H9 (cell line): ENCODE measurements at regions not wholly inside any gene's neighbourhood (a gene's known extent, or its start where the extent isn't known, plus 50 kb on each side); places are given as distances from the start of the nearest gene placed in this dataset.

Experiments used
- DNase-seq: peaks from one replicate; pipeline ENCODE4 v3.0.0-alpha.2; 2017
- H2AFZ ChIP-seq: one replicate; pipeline ENCODE4 v1.6.1; 2013; ENCODE audit warnings: mild to moderate bottlenecking, low read length, control low read depth, moderate library complexity
- H2AK5ac ChIP-seq: 2 replicates; pipeline ENCODE4 v1.6.1; 2013; ENCODE audit warnings: low read length, control low read depth, mixed read lengths; ENCODE audit not compliant: insufficient read length
- H2BK120ac ChIP-seq: one replicate; pipeline ENCODE4 v1.6.1; 2013; ENCODE audit warnings: low read depth, mild to moderate bottlenecking, low read length, control low read depth, inconsistent platforms; ENCODE audit not compliant: poor library complexity, severe bottlenecking
- H2BK12ac ChIP-seq: 2 replicates; pipeline ENCODE4 v1.6.1; 2013; ENCODE audit warnings: low read length, control low read depth, mixed read lengths, low read depth; ENCODE audit not compliant: insufficient read length
- H2BK15ac ChIP-seq: 2 replicates; pipeline ENCODE4 v1.6.1; 2013; ENCODE audit warnings: low read depth, low read length, control low read depth
- H2BK20ac ChIP-seq: one replicate; pipeline ENCODE4 v1.6.1; 2013; ENCODE audit warnings: low read depth, mild to moderate bottlenecking, low read length, control low read depth, inconsistent platforms; ENCODE audit not compliant: poor library complexity, severe bottlenecking
- H2BK5ac ChIP-seq: 2 replicates; pipeline ENCODE4 v1.6.1; 2013; ENCODE audit warnings: low read length, control low read depth, mixed read lengths; ENCODE audit not compliant: insufficient read length
- H3K14ac ChIP-seq: 2 replicates; pipeline ENCODE4 v1.6.1; 2013; ENCODE audit warnings: low read length, control low read depth; ENCODE audit not compliant: insufficient read depth
- H3K18ac ChIP-seq: 2 replicates; pipeline ENCODE4 v1.6.1; 2013; ENCODE audit warnings: low read depth, mild to moderate bottlenecking, mixed read lengths, low read length, control low read depth; ENCODE audit not compliant: insufficient read length
- H3K23ac ChIP-seq: 2 replicates; pipeline ENCODE4 v1.6.1; 2013; ENCODE audit warnings: low read length, control low read depth, mixed read lengths, low read depth; ENCODE audit not compliant: insufficient read length
- H3K23me2 ChIP-seq: 2 replicates; pipeline ENCODE4 v1.6.1; 2013; ENCODE audit warnings: low read depth, mild to moderate bottlenecking, mixed read lengths, low read length, control low read depth; ENCODE audit not compliant: insufficient read length, poor library complexity, severe bottlenecking
- H3K27ac ChIP-seq: 2 replicates; pipeline ENCODE4 v1.5.1; 2013; ENCODE audit warnings: low read length, control low read depth, mixed read lengths, low read depth; ENCODE audit not compliant: insufficient read length
- H3K27me3 ChIP-seq: 2 replicates; pipeline ENCODE4 v1.6.1; 2013; ENCODE audit warnings: low read length, control low read depth, inconsistent platforms; ENCODE audit not compliant: insufficient read depth
- H3K4ac ChIP-seq: 2 replicates; pipeline ENCODE4 v1.6.1; 2013; ENCODE audit warnings: low read depth, mild to moderate bottlenecking, control low read depth, inconsistent platforms, low read length, moderate library complexity
- H3K4me1 ChIP-seq: 2 replicates; pipeline ENCODE4 v1.6.1; 2013; ENCODE audit warnings: low read length, control low read depth, inconsistent platforms; ENCODE audit not compliant: insufficient read depth
- H3K4me2 ChIP-seq: 2 replicates; pipeline ENCODE4 v1.6.1; 2013; ENCODE audit warnings: low read length, control low read depth, mixed read lengths; ENCODE audit not compliant: insufficient read length, insufficient read depth
- H3K56ac ChIP-seq: 2 replicates; pipeline ENCODE4 v1.6.1; 2013; ENCODE audit warnings: low read depth, mild to moderate bottlenecking, mixed read lengths, low read length, control low read depth; ENCODE audit not compliant: insufficient read length
- H3K79me1 ChIP-seq: 2 replicates; pipeline ENCODE4 v1.6.1; 2013; ENCODE audit warnings: low read depth, mild to moderate bottlenecking, moderate library complexity, low read length, control low read depth, inconsistent platforms; ENCODE audit not compliant: insufficient read depth, poor library complexity, severe bottlenecking
- H3K79me2 ChIP-seq: 2 replicates; pipeline ENCODE4 v1.6.1; 2013; ENCODE audit warnings: low read length, control low read depth, inconsistent platforms; ENCODE audit not compliant: insufficient read depth
- H3K9ac ChIP-seq: 2 replicates; pipeline ENCODE4 v1.6.1; 2013; ENCODE audit warnings: low read length, control low read depth, mixed read lengths; ENCODE audit not compliant: insufficient read length; ENCODE audit errors: extremely low read depth
- H3K9me3 ChIP-seq: one replicate; pipeline ENCODE4 v1.6.1; 2013; ENCODE audit warnings: low read depth, low read length, inconsistent platforms; ENCODE audit not compliant: control insufficient read depth
- H3T11ph ChIP-seq: one replicate; pipeline ENCODE4 v1.6.1; 2013; ENCODE audit warnings: mild to moderate bottlenecking, low read length, control low read depth, inconsistent platforms
- H4K20me1 ChIP-seq: one replicate; pipeline ENCODE4 v1.6.1; 2013; ENCODE audit not compliant: control insufficient read depth, insufficient read length, insufficient read depth
- H4K5ac ChIP-seq: 2 replicates; pipeline ENCODE4 v1.6.1; 2013; ENCODE audit warnings: low read depth, mild to moderate bottlenecking, mixed read lengths, low read length, control low read depth; ENCODE audit not compliant: insufficient read length
- H4K8ac ChIP-seq: replicated peaks from 2 replicates; pipeline ENCODE4 v1.6.1; 2013; ENCODE audit warnings: low read length, control low read depth, mixed read lengths, low read depth; ENCODE audit not compliant: insufficient read length
- H4K91ac ChIP-seq: 2 replicates; pipeline ENCODE4 v1.6.1; 2013; ENCODE audit warnings: low read depth, mild to moderate bottlenecking, moderate library complexity, mixed read lengths, low read length, control low read depth; ENCODE audit not compliant: insufficient read length
- H3K27ac Mint-ChIP-seq, 3 experiments: 2 replicates in 2 of 3; 3 replicates in 1 of 3; pipeline ENCODE4 v1.8.0; 2020 to 2021; ENCODE audit warnings: mixed read lengths in 3 of 3, mild to moderate bottlenecking in 1 of 3, moderate library complexity in 1 of 3
- H3K27me3 Mint-ChIP-seq: 2 replicates; pipeline ENCODE4 v1.8.0; 2021; ENCODE audit warnings: low read depth, mild to moderate bottlenecking, moderate library complexity, mixed read lengths
- H3K36me3 Mint-ChIP-seq, 3 experiments: 2 replicates in 2 of 3; 3 replicates in 1 of 3; pipeline ENCODE4 v1.8.0; 2020 to 2021; ENCODE audit warnings: low read depth in 3 of 3, mixed read lengths in 3 of 3; ENCODE audit not compliant: insufficient read depth in 1 of 3
- H3K4me1 Mint-ChIP-seq, 2 experiments: 2 replicates each; pipeline ENCODE4 v1.8.0; 2020; ENCODE audit warnings: mixed read lengths in 2 of 2
- H3K4me3 Mint-ChIP-seq, 2 experiments: 2 replicates in 1 of 2; 3 replicates in 1 of 2; pipeline ENCODE4 v1.8.0; 2020 to 2021; ENCODE audit warnings: mild to moderate bottlenecking in 2 of 2, mixed read lengths in 2 of 2, moderate library complexity in 1 of 2
- H3K9me3 Mint-ChIP-seq, 2 experiments: 2 replicates in 1 of 2; 3 replicates in 1 of 2; pipeline ENCODE4 v1.8.0; 2020; ENCODE audit warnings: mild to moderate bottlenecking in 2 of 2, mixed read lengths in 2 of 2, moderate library complexity in 1 of 2
- WGBS: extraction: QIAGEN DNeasy Blood & Tissue Kit; methylation state at CpG from one replicate; pipeline ENCODE4 v1.1.7; 2013; ENCODE audit warnings: missing lambda C conversion rate, low lambda C conversion rate, mixed read lengths; ENCODE audit not compliant: insufficient read length; ENCODE audit errors: extremely low coverage; 5-methylcytosine and 5-hydroxymethylcytosine counted together
- TF ChIP-seq, protein P1 (sequence below): fragments of 200-600 bp; sonication (generic); conservative IDR thresholded peaks from 3 replicates; pipeline ENCODE4 v1.8.0; 2021; ENCODE audit warnings: antibody characterized with exemption, mild to moderate bottlenecking

DNA sequence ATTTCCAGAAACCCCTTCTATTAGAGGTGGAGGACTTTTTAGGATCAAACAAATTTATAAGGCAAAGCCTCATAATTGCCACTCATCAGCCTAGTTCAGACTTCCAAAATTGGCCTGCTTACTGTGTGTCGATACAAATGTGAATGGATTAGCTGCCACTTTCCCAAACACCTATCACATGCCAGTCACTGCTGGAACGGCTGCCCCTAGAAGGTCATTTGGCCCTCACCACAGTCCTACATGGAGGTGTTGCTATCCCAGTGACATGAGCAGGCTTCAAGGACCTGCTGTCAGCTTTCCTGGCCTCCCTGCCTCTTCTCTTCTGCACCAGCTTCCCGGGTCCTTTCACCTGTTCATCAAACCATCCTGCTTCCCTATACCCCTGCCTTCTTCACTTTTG is 279.2 kb upstream of the SKOR2 start:
- H4K91ac ChIP-seq: no peak overlapping the region
- H2BK5ac ChIP-seq: no peak overlapping the region
- no peak overlapping the region for H4K8ac ChIP-seq
- no peaks in the 10 kb centered on the region for H3K9me3 ChIP-seq
- no peak overlapping the region for H2BK12ac ChIP-seq
- H2AFZ ChIP-seq: no peak overlapping the region
- H3K9ac ChIP-seq: no peak overlapping the region
- H4K5ac ChIP-seq: no peak overlapping the region
- no peak overlapping the region for H3T11ph ChIP-seq
- no peak overlapping the region for H3K4me2 ChIP-seq
- Mint-ChIP-seq H3K4me1 (peaks cover 4 to 11% of the 10 kb centered on the region in 2 experiments; a peak in 2 of 4 replicates), H3K27me3 (no peaks in the 10 kb centered on the region), H3K9me3 (no peaks in the 10 kb centered on the region; a peak in 1 of 5 replicates), H3K4me3 (no peak overlapping the region), H3K36me3 (no peaks in the 10 kb centered on the region), H3K27ac (no peak overlapping the region)
- H3K4me1 ChIP-seq: no peaks in the 10 kb centered on the region
- no peak overlapping the region for H3K14ac ChIP-seq
- DNase-seq: no peak
- TF ChIP-seq, protein P1, sequence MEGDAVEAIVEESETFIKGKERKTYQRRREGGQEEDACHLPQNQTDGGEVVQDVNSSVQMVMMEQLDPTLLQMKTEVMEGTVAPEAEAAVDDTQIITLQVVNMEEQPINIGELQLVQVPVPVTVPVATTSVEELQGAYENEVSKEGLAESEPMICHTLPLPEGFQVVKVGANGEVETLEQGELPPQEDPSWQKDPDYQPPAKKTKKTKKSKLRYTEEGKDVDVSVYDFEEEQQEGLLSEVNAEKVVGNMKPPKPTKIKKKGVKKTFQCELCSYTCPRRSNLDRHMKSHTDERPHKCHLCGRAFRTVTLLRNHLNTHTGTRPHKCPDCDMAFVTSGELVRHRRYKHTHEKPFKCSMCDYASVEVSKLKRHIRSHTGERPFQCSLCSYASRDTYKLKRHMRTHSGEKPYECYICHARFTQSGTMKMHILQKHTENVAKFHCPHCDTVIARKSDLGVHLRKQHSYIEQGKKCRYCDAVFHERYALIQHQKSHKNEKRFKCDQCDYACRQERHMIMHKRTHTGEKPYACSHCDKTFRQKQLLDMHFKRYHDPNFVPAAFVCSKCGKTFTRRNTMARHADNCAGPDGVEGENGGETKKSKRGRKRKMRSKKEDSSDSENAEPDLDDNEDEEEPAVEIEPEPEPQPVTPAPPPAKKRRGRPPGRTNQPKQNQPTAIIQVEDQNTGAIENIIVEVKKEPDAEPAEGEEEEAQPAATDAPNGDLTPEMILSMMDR: no peak
- H3K27me3 ChIP-seq: no peaks in the 10 kb centered on the region
- H3K56ac ChIP-seq: no peak overlapping the region
- H2BK120ac ChIP-seq: no peak overlapping the region
- no peak overlapping the region for H3K4ac ChIP-seq
- H3K18ac ChIP-seq: no peak overlapping the region
- H3K27ac ChIP-seq: no peak overlapping the region
- no CpG with 5 or more reads among the region's 3 CpGs for WGBS
- H2BK15ac ChIP-seq: no peak overlapping the region
- H2AK5ac ChIP-seq: no peak overlapping the region
- H4K20me1 ChIP-seq: no peaks in the 10 kb centered on the region
- H3K79me1 ChIP-seq: no peaks in the 10 kb centered on the region
- H3K79me2 ChIP-seq: no peaks in the 10 kb centered on the region
- H2BK20ac ChIP-seq: no peak overlapping the region
- H3K23me2 ChIP-seq: no peaks in the 10 kb centered on the region
- no peak overlapping the region for H3K23ac ChIP-seq
